ENCODE measurements at regions not wholly inside any gene's neighbourhood (a gene's known extent, or its start where the extent isn't known, plus 50 kb on each side); places are given as distances from the start of the nearest gene placed in this dataset.

GRCh38 chr9:135199489-135199888 is 112.0 kb downstream of the OLFM1 start:
- TF ChIP-seq EZH2 (IDR thresholded peaks at IDR 0.05) (no peak), POLR2AphosphoS5 (IDR thresholded peaks at IDR 0.05; ENCODE audit: borderline replicate concordance, low read depth, low read length) (no peak), FOXP2 (optimal IDR thresholded peaks at IDR 0.05; ENCODE audit: control extremely low read depth, extremely low read length, insufficient read depth) (no peak)

Measured in SK-N-MC (cell line).